Body of pancreas (tissue), 4 donors: ENCODE measurements at regions not wholly inside any gene's neighbourhood (a gene's known extent, or its start where the extent isn't known, plus 50 kb on each side); places are given as distances from the start of the nearest gene placed in this dataset.

Experiments
- CTCF ChIP-seq, 7 experiments: fragments of 450-650 bp in 4 of 7; fragments of 200-600 bp in 3 of 7; sonication (generic) in 3 of 7; IDR thresholded peaks; one replicate each; pipeline ENCODE4 v1.5.1; 2016 to 2019; ENCODE audit warnings: antibody characterized with exemption in 7 of 7
- POLR2A ChIP-seq, 3 donors: fragments of 450-650 bp; IDR thresholded peaks; one replicate each; pipeline ENCODE4 v1.6.1; 2016; ENCODE audit warnings: antibody characterized with exemption in 3 of 3, mild to moderate bottlenecking in 2 of 3

- TF ChIP-seq CTCF (IDR thresholded peaks at IDR 0.05) (no peak), POLR2A (IDR thresholded peaks at IDR 0.05) (no peak)
Observed at GRCh38 chr11:121763526-121763925, 310.8 kb upstream of the SORL1-AS1 start.
